Neural crest cell (in vitro differentiated cells): ENCODE measurements at regions not wholly inside any gene's neighbourhood (a gene's known extent, or its start where the extent isn't known, plus 50 kb on each side); places are given as distances from the start of the nearest gene placed in this dataset.

Experiments used
- DNase-seq: peaks from one replicate; pipeline ENCODE4 v3.0.0; 2021; ENCODE audit warnings: low read depth, mixed read lengths, low spot score
- H3K27ac Mint-ChIP-seq: one replicate; pipeline ENCODE4 v1.8.0; 2021; ENCODE audit warnings: mild to moderate bottlenecking, mixed read lengths; ENCODE audit not compliant: unreplicated experiment
- H3K27me3 Mint-ChIP-seq: 2 replicates; pipeline ENCODE4 v1.8.0; 2021; ENCODE audit warnings: low read depth, mild to moderate bottlenecking, mixed read lengths
- H3K36me3 Mint-ChIP-seq: 2 replicates; pipeline ENCODE4 v1.8.0; 2021; ENCODE audit warnings: low read depth, mild to moderate bottlenecking, mixed read lengths
- H3K4me1 Mint-ChIP-seq: 2 replicates; pipeline ENCODE4 v1.8.0; 2021; ENCODE audit warnings: mixed read lengths
- H3K4me3 Mint-ChIP-seq: one replicate; pipeline ENCODE4 v1.8.0; 2021; ENCODE audit warnings: mild to moderate bottlenecking, mixed read lengths
- H3K9me3 Mint-ChIP-seq: 2 replicates; pipeline ENCODE4 v1.8.0; 2021; ENCODE audit warnings: mixed read lengths
- CTCF ChIP-seq: fragments of 200-600 bp; sonication (generic); conservative IDR thresholded peaks from 2 replicates; pipeline ENCODE4 v1.5.0; 2021; ENCODE audit warnings: antibody characterized with exemption, mild to moderate bottlenecking

GRCh38 chr2:17313261-17313660 is 205.0 kb downstream of the RAD51AP2 start:
- Mint-ChIP-seq H3K9me3 (no peaks in the 10 kb centered on the region), H3K27ac (no peak overlapping the region), H3K4me1 (peaks cover 12% of the 10 kb centered on the region), H3K36me3 (no peaks in the 10 kb centered on the region), H3K27me3 (peaks cover 2% of the 10 kb centered on the region), H3K4me3 (no peak overlapping the region)
- DNase-seq = no peak
- TF ChIP-seq CTCF = no peak

- H3K9me3 Mint-ChIP-seq = no peaks in the 10 kb centered on the region
- no peak overlapping the region for H3K27ac Mint-ChIP-seq
- TF ChIP-seq CTCF = no peak
- peaks cover 2% of the 10 kb centered on the region for H3K27me3 Mint-ChIP-seq
- DNase-seq = no peak
- no peaks in the 10 kb centered on the region for H3K36me3 Mint-ChIP-seq
- no peak overlapping the region for H3K4me3 Mint-ChIP-seq
- peaks cover 12% of the 10 kb centered on the region for H3K4me1 Mint-ChIP-seq
Observed at GRCh38 chr2:17311771-17312511, 206.3 kb downstream of the RAD51AP2 start.

GRCh38 chr2:17311106-17311619 is 207.1 kb downstream of the RAD51AP2 start:
- no peak overlapping the region for H3K4me3 Mint-ChIP-seq

GRCh38 chr2:17309741-17310339 is 208.4 kb downstream of the RAD51AP2 start:
- Mint-ChIP-seq H3K4me3 (no peak overlapping the region), H3K27me3 (no peaks in the 10 kb centered on the region), H3K9me3 (no peaks in the 10 kb centered on the region), H3K4me1 (peaks cover 18% of the 10 kb centered on the region), H3K36me3 (no peaks in the 10 kb centered on the region), H3K27ac (no peak overlapping the region)
- DNase-seq = peak; percentile 53
- TF ChIP-seq CTCF = peak; percentile 82

More at GRCh38 chr2:17311106-17311619, 207.1 kb downstream of the RAD51AP2 start:
- peaks cover 2% of the 10 kb centered on the region for H3K27me3 Mint-ChIP-seq
- no peak for TF ChIP-seq CTCF
- no peak for DNase-seq
- H3K36me3 Mint-ChIP-seq = no peaks in the 10 kb centered on the region
- H3K9me3 Mint-ChIP-seq = no peaks in the 10 kb centered on the region
- H3K4me1 Mint-ChIP-seq = peaks cover 18% of the 10 kb centered on the region
- no peak overlapping the region for H3K27ac Mint-ChIP-seq

GRCh38 chr2:17309181-17309580 is 209.1 kb downstream of the RAD51AP2 start:
- no peak overlapping the region for H3K27ac Mint-ChIP-seq
- H3K36me3 Mint-ChIP-seq = no peaks in the 10 kb centered on the region
- H3K4me1 Mint-ChIP-seq = peaks cover 18% of the 10 kb centered on the region
- no peak for TF ChIP-seq CTCF
- DNase-seq = no peak
- H3K4me3 Mint-ChIP-seq = no peak overlapping the region
- H3K9me3 Mint-ChIP-seq = no peaks in the 10 kb centered on the region
- H3K27me3 Mint-ChIP-seq = no peaks in the 10 kb centered on the region
